Neural cell (in vitro differentiated cells): ENCODE measurements at regions not wholly inside any gene's neighbourhood (a gene's known extent, or its start where the extent isn't known, plus 50 kb on each side); places are given as distances from the start of the nearest gene placed in this dataset.

ENCODE experiments used
- CTCF ChIP-seq: fragments of 450-650 bp; IDR thresholded peaks from 2 replicates; pipeline ENCODE4 v1.5.1; 2014; ENCODE audit warnings: antibody characterized with exemption, mild to moderate bottlenecking, moderate library complexity; ENCODE audit not compliant: poor library complexity, severe bottlenecking
- EP300 ChIP-seq: fragments of 450-650 bp; conservative IDR thresholded peaks from 2 replicates; pipeline ENCODE4 v1.6.1; 2014; ENCODE audit warnings: antibody characterized with exemption, mild to moderate bottlenecking, moderate library complexity; ENCODE audit not compliant: poor library complexity, severe bottlenecking
- EZH2 ChIP-seq: fragments of 200-600, 300-800 bp; shearing (Covaris generic), sonication (generic); IDR thresholded peaks from 2 replicates; pipeline ENCODE4 v1.6.1; 2014; ENCODE audit warnings: antibody characterized with exemption, low read length, borderline replicate concordance, mild to moderate bottlenecking; ENCODE audit not compliant: insufficient read depth, poor library complexity, severe bottlenecking
- MXI1 ChIP-seq: fragments of 450-650 bp; conservative IDR thresholded peaks from 2 replicates; pipeline ENCODE4 v1.6.1; 2014; ENCODE audit warnings: antibody characterized with exemption, mild to moderate bottlenecking; ENCODE audit not compliant: poor library complexity, severe bottlenecking
- RAD21 ChIP-seq: fragments of 450-650 bp; conservative IDR thresholded peaks from 2 replicates; pipeline ENCODE4 v1.6.1; 2014; ENCODE audit warnings: antibody characterized with exemption, mild to moderate bottlenecking, moderate library complexity

GRCh38 chr19:31613683-31614219 lies 264.5 kb upstream of the TSHZ3 start:
- TF ChIP-seq EP300 (no peak), MXI1 (no peak), EZH2 (no peak), CTCF (no peak), RAD21 (no peak)
